D721Med (cell line): ENCODE measurements at regions not wholly inside any gene's neighbourhood (a gene's known extent, or its start where the extent isn't known, plus 50 kb on each side); places are given as distances from the start of the nearest gene placed in this dataset.

ENCODE experiments used
- DNase-seq: peaks from one replicate; pipeline ENCODE4 v3.0.0; 2011; ENCODE audit warnings: low spot score; ENCODE audit not compliant: insufficient read length
- FAIRE-seq: peaks from 2 replicates; lab custom pipeline; 2011; peaks lifted over from hg19 to GRCh38; lab: Jason Lieb, UNC
- CTCF ChIP-seq: IDR thresholded peaks from 2 replicates; pipeline ENCODE4 v1.5.1; 2012; ENCODE audit warnings: mild to moderate bottlenecking, control low read depth; ENCODE audit not compliant: insufficient read depth; ENCODE audit errors: missing control alignments

- TF ChIP-seq CTCF = no peak
- no peak for DNase-seq
- FAIRE-seq = no peak
These were observed 285.0 kb upstream of the NR5A2 start for GRCh38 chr1:199742547-199742946.

- TF ChIP-seq CTCF = no peak
- no peak for FAIRE-seq
- no peak for DNase-seq
These were observed 284.3 kb upstream of the NR5A2 start for GRCh38 chr1:199743227-199743626.

GRCh38 chr1:199746666-199747384 is 280.7 kb upstream of the NR5A2 start:
- TF ChIP-seq CTCF = no peak

GRCh38 chr1:199747984-199748383 is 279.5 kb upstream of the NR5A2 start:
- no peak for FAIRE-seq
- no peak for TF ChIP-seq CTCF
- no peak for DNase-seq

More at GRCh38 chr1:199746666-199747384, 280.7 kb upstream of the NR5A2 start:
- FAIRE-seq = no peak
- no peak for DNase-seq

- TF ChIP-seq CTCF = no peak
- DNase-seq = no peak
- no peak for FAIRE-seq
These were observed 276.0 kb upstream of the NR5A2 start for GRCh38 chr1:199751506-199751905.

GRCh38 chr1:199751962-199752687 is 275.4 kb upstream of the NR5A2 start:
- TF ChIP-seq CTCF = no peak
- no peak for FAIRE-seq
- DNase-seq = no peak

GRCh38 chr1:199752688-199753027 is 274.9 kb upstream of the NR5A2 start:
- TF ChIP-seq CTCF = no peak
- no peak for FAIRE-seq
- DNase-seq = no peak
